Astrocyte (in vitro differentiated cells and primary cell): ENCODE measurements at regions not wholly inside any gene's neighbourhood (a gene's known extent, or its start where the extent isn't known, plus 50 kb on each side); places are given as distances from the start of the nearest gene placed in this dataset.

ENCODE experiments used
- DNase-seq: peaks from one replicate; pipeline ENCODE4 v3.0.0-alpha.2; 2010; ENCODE audit warnings: low read depth
- FAIRE-seq: peaks from 2 replicates; lab custom pipeline; 2011; peaks lifted over from hg19 to GRCh38; lab: Jason Lieb, UNC
- H2AFZ ChIP-seq: 2 replicates; pipeline ENCODE4 v1.6.0; 2012; ENCODE audit warnings: low read depth, low read length, inconsistent platforms
- H3K27ac ChIP-seq: 2 replicates; pipeline ENCODE4 v1.5.1; 2011; ENCODE audit warnings: low read depth, low read length, inconsistent platforms
- H3K27me3 ChIP-seq: 2 replicates; pipeline ENCODE4 v1.6.0; 2011; ENCODE audit warnings: low read length, inconsistent platforms; ENCODE audit not compliant: insufficient read depth
- H3K36me3 ChIP-seq: 2 replicates; pipeline ENCODE4 v1.5.1; 2011; ENCODE audit warnings: low read length, inconsistent platforms; ENCODE audit not compliant: insufficient read depth
- H3K4me1 ChIP-seq: 2 replicates; pipeline ENCODE4 v1.5.1; 2011; ENCODE audit warnings: low read length, inconsistent platforms; ENCODE audit not compliant: insufficient read depth
- H3K4me2 ChIP-seq: 2 replicates; pipeline ENCODE4 v1.6.0; 2012; ENCODE audit warnings: low read length, inconsistent platforms
- H3K4me3 ChIP-seq: 2 replicates; pipeline ENCODE4 v1.5.1; 2011; ENCODE audit warnings: low read depth, mild to moderate bottlenecking, low read length, inconsistent platforms; ENCODE audit not compliant: insufficient read depth
- H3K79me2 ChIP-seq: 2 replicates; pipeline ENCODE4 v1.6.0; 2012; ENCODE audit warnings: mild to moderate bottlenecking, low read length, inconsistent platforms; ENCODE audit not compliant: insufficient read depth
- H3K9ac ChIP-seq: 2 replicates; pipeline ENCODE4 v1.6.0; 2012; ENCODE audit warnings: mild to moderate bottlenecking, low read length, inconsistent platforms
- H3K9me3 ChIP-seq: 2 replicates; pipeline ENCODE4 v1.5.1; 2012; ENCODE audit warnings: low read depth, mild to moderate bottlenecking, low read length, inconsistent platforms; ENCODE audit not compliant: insufficient read depth
- H4K20me1 ChIP-seq: 2 replicates; pipeline ENCODE4 v1.6.0; 2012; ENCODE audit warnings: low read length, inconsistent platforms; ENCODE audit not compliant: insufficient read depth
- H3K27ac Mint-ChIP-seq: one replicate; pipeline ENCODE4 v1.8.0; 2021; ENCODE audit warnings: mild to moderate bottlenecking, mixed read lengths; ENCODE audit not compliant: unreplicated experiment
- H3K27me3 Mint-ChIP-seq: one replicate; pipeline ENCODE4 v1.8.0; 2021; ENCODE audit warnings: low read depth, mixed read lengths; ENCODE audit not compliant: unreplicated experiment
- H3K36me3 Mint-ChIP-seq: one replicate; pipeline ENCODE4 v1.8.0; 2021; ENCODE audit warnings: low read depth, mixed read lengths; ENCODE audit not compliant: unreplicated experiment
- H3K4me1 Mint-ChIP-seq: one replicate; pipeline ENCODE4 v1.8.0; 2021; ENCODE audit warnings: low read depth, mixed read lengths; ENCODE audit not compliant: unreplicated experiment
- H3K4me3 Mint-ChIP-seq: one replicate; pipeline ENCODE4 v1.8.0; 2021; ENCODE audit warnings: mild to moderate bottlenecking, moderate library complexity, mixed read lengths; ENCODE audit not compliant: unreplicated experiment
- H3K9me3 Mint-ChIP-seq: one replicate; pipeline ENCODE4 v1.8.0; 2021; ENCODE audit warnings: mild to moderate bottlenecking, mixed read lengths; ENCODE audit not compliant: unreplicated experiment
- EZH2 ChIP-seq: IDR thresholded peaks from 2 replicates; pipeline ENCODE4 v1.6.1; 2012; ENCODE audit warnings: mild to moderate bottlenecking, low read length, inconsistent platforms; ENCODE audit not compliant: insufficient read depth
- TF ChIP-seq, protein P1 (sequence below): IDR thresholded peaks from 2 replicates; pipeline ENCODE4 v1.5.1; 2011; ENCODE audit warnings: low read depth, mild to moderate bottlenecking, inconsistent platforms, low read length, moderate library complexity; ENCODE audit not compliant: insufficient read depth

DNA sequence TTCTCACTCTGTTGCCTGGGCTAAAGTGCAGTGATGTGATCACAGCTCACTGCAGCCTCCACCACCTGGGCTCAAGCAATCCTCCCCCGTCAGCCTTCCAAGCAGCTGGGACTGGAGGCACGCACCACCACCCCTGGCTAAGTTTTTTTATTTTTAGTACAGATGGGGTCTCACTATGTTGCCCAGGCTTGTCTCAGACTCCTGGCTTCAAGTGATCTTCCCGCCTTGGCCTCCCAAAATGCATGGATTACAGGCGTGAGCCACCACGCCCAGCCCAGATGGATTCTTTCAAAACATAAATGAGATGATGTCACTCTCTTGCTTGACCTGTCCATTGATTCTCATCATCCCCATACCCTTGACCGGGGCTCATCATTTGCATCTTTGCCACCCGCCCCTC lies 72.6 kb upstream of the SLC6A6 start:
- peaks cover 6% of the 10 kb centered on the region for H3K27me3 Mint-ChIP-seq
- peaks cover 6% of the 10 kb centered on the region for H3K4me1 Mint-ChIP-seq
- no peak overlapping the region for H3K4me2 ChIP-seq
- no peak for TF ChIP-seq EZH2
- TF ChIP-seq, protein P1, sequence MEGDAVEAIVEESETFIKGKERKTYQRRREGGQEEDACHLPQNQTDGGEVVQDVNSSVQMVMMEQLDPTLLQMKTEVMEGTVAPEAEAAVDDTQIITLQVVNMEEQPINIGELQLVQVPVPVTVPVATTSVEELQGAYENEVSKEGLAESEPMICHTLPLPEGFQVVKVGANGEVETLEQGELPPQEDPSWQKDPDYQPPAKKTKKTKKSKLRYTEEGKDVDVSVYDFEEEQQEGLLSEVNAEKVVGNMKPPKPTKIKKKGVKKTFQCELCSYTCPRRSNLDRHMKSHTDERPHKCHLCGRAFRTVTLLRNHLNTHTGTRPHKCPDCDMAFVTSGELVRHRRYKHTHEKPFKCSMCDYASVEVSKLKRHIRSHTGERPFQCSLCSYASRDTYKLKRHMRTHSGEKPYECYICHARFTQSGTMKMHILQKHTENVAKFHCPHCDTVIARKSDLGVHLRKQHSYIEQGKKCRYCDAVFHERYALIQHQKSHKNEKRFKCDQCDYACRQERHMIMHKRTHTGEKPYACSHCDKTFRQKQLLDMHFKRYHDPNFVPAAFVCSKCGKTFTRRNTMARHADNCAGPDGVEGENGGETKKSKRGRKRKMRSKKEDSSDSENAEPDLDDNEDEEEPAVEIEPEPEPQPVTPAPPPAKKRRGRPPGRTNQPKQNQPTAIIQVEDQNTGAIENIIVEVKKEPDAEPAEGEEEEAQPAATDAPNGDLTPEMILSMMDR = no peak
- no peaks in the 10 kb centered on the region for H3K36me3 ChIP-seq
- no peaks in the 10 kb centered on the region for H4K20me1 ChIP-seq
- no peaks in the 10 kb centered on the region for H3K27me3 ChIP-seq
- no peak overlapping the region for H2AFZ ChIP-seq
- H3K9me3 Mint-ChIP-seq = no peaks in the 10 kb centered on the region
- H3K27ac Mint-ChIP-seq = no peak overlapping the region
- H3K4me3 Mint-ChIP-seq = no peak overlapping the region
- DNase-seq (no peak), FAIRE-seq (no peak)
- H3K9me3 ChIP-seq = no peaks in the 10 kb centered on the region
- H3K27ac ChIP-seq = no peak overlapping the region
- peaks cover 1% of the 10 kb centered on the region for H3K4me1 ChIP-seq
- H3K9ac ChIP-seq = no peak overlapping the region
- H3K79me2 ChIP-seq = no peaks in the 10 kb centered on the region
- no peaks in the 10 kb centered on the region for H3K36me3 Mint-ChIP-seq
- no peak overlapping the region for H3K4me3 ChIP-seq

DNA sequence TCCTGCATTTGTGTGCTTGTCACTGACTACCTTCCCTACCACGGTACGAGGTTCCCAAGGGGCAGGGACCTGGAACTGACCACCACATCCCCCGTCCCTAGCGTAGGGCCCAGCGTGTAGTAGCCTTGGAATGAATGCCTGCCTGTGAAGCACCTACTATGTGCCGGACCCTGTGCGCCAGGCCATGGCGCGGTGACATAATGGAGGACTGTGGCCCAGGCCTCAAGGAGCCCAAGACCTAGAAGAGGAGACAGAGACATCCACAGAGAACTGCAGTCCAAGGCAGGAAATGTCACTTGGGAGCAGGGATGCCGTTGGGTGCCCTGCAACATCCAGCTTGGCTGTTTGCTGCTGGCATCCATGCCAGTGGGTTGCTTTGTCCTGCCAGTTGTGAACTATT lies 71.9 kb upstream of the SLC6A6 start:
- no peaks in the 10 kb centered on the region for H3K9me3 Mint-ChIP-seq
- no peaks in the 10 kb centered on the region for H4K20me1 ChIP-seq
- H3K9me3 ChIP-seq = no peaks in the 10 kb centered on the region
- no peak overlapping the region for H3K4me3 ChIP-seq
- H3K27ac Mint-ChIP-seq = no peak overlapping the region
- no peak overlapping the region for H3K4me3 Mint-ChIP-seq
- H3K27ac ChIP-seq = no peak overlapping the region
- no peaks in the 10 kb centered on the region for H3K36me3 ChIP-seq
- H3K4me2 ChIP-seq = no peak overlapping the region
- no peaks in the 10 kb centered on the region for H3K4me1 Mint-ChIP-seq
- no peaks in the 10 kb centered on the region for H3K27me3 ChIP-seq
- no peaks in the 10 kb centered on the region for H3K36me3 Mint-ChIP-seq
- H2AFZ ChIP-seq = no peak overlapping the region
- no peaks in the 10 kb centered on the region for H3K4me1 ChIP-seq
- no peak for TF ChIP-seq EZH2
- TF ChIP-seq, protein P1 = no peak
- FAIRE-seq = no peak
- H3K9ac ChIP-seq = no peak overlapping the region
- H3K79me2 ChIP-seq = no peaks in the 10 kb centered on the region
- peaks cover 11% of the 10 kb centered on the region for H3K27me3 Mint-ChIP-seq
- DNase-seq = no peak

DNA sequence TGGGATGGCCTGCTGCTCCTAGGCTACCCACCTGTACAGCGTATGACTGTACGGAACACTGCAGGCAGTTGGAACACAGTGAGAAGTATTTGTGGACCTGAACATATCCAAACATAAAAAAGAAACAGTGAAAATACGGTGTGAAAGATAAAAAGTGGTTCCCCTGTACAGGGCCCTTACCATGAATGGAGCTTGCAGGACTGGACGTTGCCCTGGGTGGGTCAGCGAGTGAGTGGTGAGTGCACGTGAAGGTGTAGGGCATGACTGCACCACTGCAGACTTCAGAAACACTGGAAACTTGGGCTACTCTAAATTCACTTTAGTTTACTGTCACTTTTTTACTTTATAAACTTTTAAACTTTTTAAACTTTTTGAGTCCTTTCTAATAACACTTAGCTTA lies 71.2 kb upstream of the SLC6A6 start:
- Mint-ChIP-seq H3K4me1 (no peaks in the 10 kb centered on the region), H3K27me3 (peaks cover 15% of the 10 kb centered on the region), H3K36me3 (no peaks in the 10 kb centered on the region), H3K4me3 (no peak overlapping the region), H3K9me3 (no peaks in the 10 kb centered on the region), H3K27ac (no peak overlapping the region)
- Histone ChIP-seq H3K4me3 (no peak overlapping the region), H3K27me3 (no peaks in the 10 kb centered on the region), H3K9ac (no peak overlapping the region), H2AFZ (no peak overlapping the region), H3K4me2 (no peak overlapping the region), H3K36me3 (no peaks in the 10 kb centered on the region), H3K27ac (no peak overlapping the region), H4K20me1 (no peaks in the 10 kb centered on the region), H3K79me2 (no peaks in the 10 kb centered on the region), H3K4me1 (no peaks in the 10 kb centered on the region), H3K9me3 (no peaks in the 10 kb centered on the region)
- DNase-seq = no peak
- FAIRE-seq = no peak
- TF ChIP-seq EZH2 = no peak
- TF ChIP-seq, protein P1 = no peak
